GM21786 (cell line): ENCODE measurements at regions not wholly inside any gene's neighbourhood (a gene's known extent, or its start where the extent isn't known, plus 50 kb on each side); places are given as distances from the start of the nearest gene placed in this dataset.
A peak's percentile ranks its signal among the peaks of the same experiment; 100 is the strongest.
"Not testable (repeated sequence)": the region's sequence is repeated elsewhere in the genome, so short reads cannot be mapped to it uniquely, and the experiment has no call there.

Experiments
- ATAC-seq: cut with Tn5 transposase; IDR thresholded peaks from one replicate; pipeline ENCODE4 v1.9.1; 2021; ENCODE audit not compliant: unreplicated experiment

GRCh38 chr9:71632776-71633175 lies 135.5 kb downstream of the CEMIP2 start:
- no peak for ATAC-seq

GRCh38 chr9:71630377-71630995 lies 137.8 kb downstream of the CEMIP2 start:
- ATAC-seq, result no peak

- no peak for ATAC-seq
Measured at GRCh38 chr9:71629578-71630215, 138.6 kb downstream of the CEMIP2 start.

- no peak for ATAC-seq
Measured at GRCh38 chr9:71628247-71628646, 140.1 kb downstream of the CEMIP2 start.

- no peak for ATAC-seq
Measured at GRCh38 chr9:71627537-71627936, 140.8 kb downstream of the CEMIP2 start.

GRCh38 chr9:71626395-71626794 lies 141.9 kb downstream of the CEMIP2 start:
- ATAC-seq, result no peak

- no peak for ATAC-seq
Measured at GRCh38 chr9:71624728-71625127, 143.6 kb downstream of the CEMIP2 start.

- ATAC-seq, result no peak
Measured at GRCh38 chr9:71620746-71621145, 147.6 kb downstream of the CEMIP2 start.

GRCh38 chr9:71620331-71620730 lies 148.0 kb downstream of the CEMIP2 start:
- ATAC-seq, result no peak

GRCh38 chr9:71619926-71620325 lies 148.4 kb downstream of the CEMIP2 start:
- no peak for ATAC-seq

- ATAC-seq, result no peak
Measured at GRCh38 chr9:71614409-71615010, 153.8 kb downstream of the CEMIP2 start.

GRCh38 chr9:71612889-71613288 lies 155.4 kb downstream of the CEMIP2 start:
- ATAC-seq, result no peak

- no peak for ATAC-seq
Measured at GRCh38 chr9:71609448-71609830, 158.9 kb downstream of the CEMIP2 start.

GRCh38 chr9:71608825-71609447 lies 159.4 kb downstream of the CEMIP2 start:
- no peak for ATAC-seq

GRCh38 chr9:71608021-71608420 lies 160.3 kb downstream of the CEMIP2 start:
- ATAC-seq, result no peak

- ATAC-seq, result no peak
Measured at GRCh38 chr9:71607461-71607881, 160.8 kb downstream of the CEMIP2 start.

GRCh38 chr9:71604197-71605063 lies 163.9 kb downstream of the CEMIP2 start:
- ATAC-seq, result peak; percentile 88

GRCh38 chr9:71602652-71603051 lies 165.7 kb downstream of the CEMIP2 start:
- no peak for ATAC-seq

- not testable (repeated sequence) for ATAC-seq
Measured at GRCh38 chr9:71595762-71596161, 172.6 kb downstream of the CEMIP2 start.

GRCh38 chr9:71594541-71594940 lies 173.8 kb downstream of the CEMIP2 start:
- no peak for ATAC-seq

- no peak for ATAC-seq
Measured at GRCh38 chr9:71592400-71592799, 175.9 kb downstream of the CEMIP2 start.
